Stomach (tissue), 8 donors: ENCODE measurements at regions not wholly inside any gene's neighbourhood (a gene's known extent, or its start where the extent isn't known, plus 50 kb on each side); places are given as distances from the start of the nearest gene placed in this dataset.

Experiments
- DNase-seq, 2 donors: peaks; one replicate each; pipeline versions ENCODE4 v3.0.0 to v3.0.0-alpha.2; 2013 to 2019
- H3K27ac ChIP-seq, 5 donors: fragments of 200-600 bp in 4 of 5; sonication (generic) in 4 of 5; one replicate each; pipeline ENCODE4 v1.5.1; 2013 to 2019; ENCODE audit warnings: mild to moderate bottlenecking in 1 of 5, moderate library complexity in 1 of 5
- H3K27me3 ChIP-seq, 3 donors: fragments of 200-600 bp; sonication (generic); one replicate each; pipeline ENCODE4 v1.5.1; 2017 to 2019; ENCODE audit warnings: mixed run types in 1 of 3
- H3K36me3 ChIP-seq, 4 donors: fragments of 200-600 bp; sonication (generic); 1 replicate in 3 of 4; 2 replicates in 1 of 4; pipeline ENCODE4 v1.5.1; 2016 to 2019
- H3K4me1 ChIP-seq, 4 donors: fragments of 200-600 bp; sonication (generic); one replicate each; pipeline ENCODE4 v1.5.1; 2016 to 2019
- H3K4me3 ChIP-seq, 4 donors: fragments of 200-600 bp; sonication (generic) in 3 of 4; one replicate each; pipeline ENCODE4 v1.5.1; 2016 to 2019; ENCODE audit warnings: mild to moderate bottlenecking in 1 of 4
- H3K9me3 ChIP-seq, 4 donors: fragments of 200-600 bp; sonication (generic); one replicate each; pipeline ENCODE4 v1.5.1; 2016 to 2019
- CTCF ChIP-seq, 7 experiments: fragments of 450-650 bp in 4 of 7; fragments of 200-600 bp in 3 of 7; sonication (generic) in 3 of 7; IDR thresholded peaks; one replicate each; pipeline ENCODE4 v1.5.1; 2016 to 2019; ENCODE audit warnings: antibody characterized with exemption in 7 of 7, control low read depth in 2 of 7, mild to moderate bottlenecking in 1 of 7
- EP300 ChIP-seq: sonication (generic); formaldehyde crosslinking; IDR thresholded peaks from one replicate; pipeline ENCODE4 v1.6.1; 2017; ENCODE audit warnings: antibody characterized with exemption
- POLR2A ChIP-seq, 4 donors: fragments of 450-650 bp; IDR thresholded peaks; one replicate each; pipeline ENCODE4 v1.6.1; 2016; ENCODE audit warnings: antibody characterized with exemption in 4 of 4, control low read depth in 2 of 4, mild to moderate bottlenecking in 1 of 4, moderate library complexity in 1 of 4
- POLR2AphosphoS5 ChIP-seq, 3 donors: sonication (generic); formaldehyde crosslinking; IDR thresholded peaks; one replicate each; pipeline ENCODE4 v1.6.1; 2016; ENCODE audit warnings: antibody characterized with exemption in 3 of 3
- WGBS, 5 donors: extraction: QIAGEN DNeasy Blood & Tissue Kit in 3 of 5; methylation state at CpG; one replicate each; pipeline versions ENCODE4 v1.1.5 to v1.1.7; 2013 to 2018; 5-methylcytosine and 5-hydroxymethylcytosine counted together
- intact Hi-C: fragments of 100-400 bp; cut with DNase I; formaldehyde crosslinking; loops from one replicate; pipeline ENCODE4 v1.15.1; 2023; ENCODE audit warnings: low total_unique reads
- donor health status: healthy with polysubstance abuse.
- donor health status: Bipolar disorder and iron deficiency.
- donor health status: healthy.

GRCh38 chr7:145147865-145148264 lies 312.0 kb upstream of the TPK1 start:
- Histone ChIP-seq H3K27ac (no peak overlapping the region), H3K9me3 (no peaks in the 10 kb centered on the region), H3K4me1 (no peaks in the 10 kb centered on the region), H3K36me3 (no peaks in the 10 kb centered on the region), H3K4me3 (no peak overlapping the region), H3K27me3 (no peaks in the 10 kb centered on the region)
- TF ChIP-seq EP300, result no peak
- TF ChIP-seq POLR2AphosphoS5 (IDR thresholded peaks at IDR 0.05), result no peak
- no peak for TF ChIP-seq CTCF (IDR thresholded peaks at IDR 0.05)
- TF ChIP-seq POLR2A (IDR thresholded peaks at IDR 0.05), result no peak
- DNase-seq, result no peak
- WGBS, 5 donors, result 52 to 66% (median 59%) methylated on average over 2 of the region's 2 CpGs
- intact Hi-C loops, result no loop called here

- Histone ChIP-seq H3K4me1 (no peaks in the 10 kb centered on the region), H3K36me3 (no peaks in the 10 kb centered on the region), H3K4me3 (no peak overlapping the region), H3K27ac (no peak overlapping the region), H3K9me3 (peaks cover 0 to 4% (median 0%) of the 10 kb centered on the region in 4 donors), H3K27me3 (no peaks in the 10 kb centered on the region)
- intact Hi-C loops, result no loop called here
- TF ChIP-seq CTCF (IDR thresholded peaks at IDR 0.05) (no peak), EP300 (no peak), POLR2A (IDR thresholded peaks at IDR 0.05) (no peak), POLR2AphosphoS5 (IDR thresholded peaks at IDR 0.05) (no peak)
- DNase-seq, result no peak
- 63 to 74% (median 66%) methylated on average over 5 of the region's 5 CpGs for WGBS, 5 donors
Measured at GRCh38 chr7:145143685-145144084, 307.8 kb upstream of the TPK1 start.

- intact Hi-C loops, result no loop called here
- no peak for DNase-seq
- Histone ChIP-seq H3K9me3 (peaks cover 0 to 8% (median 0%) of the 10 kb centered on the region in 4 donors), H3K36me3 (no peaks in the 10 kb centered on the region), H3K27ac (no peak overlapping the region), H3K4me1 (no peaks in the 10 kb centered on the region), H3K27me3 (no peaks in the 10 kb centered on the region), H3K4me3 (no peak overlapping the region)
- TF ChIP-seq POLR2A (IDR thresholded peaks at IDR 0.05) (no peak), EP300 (no peak), CTCF (IDR thresholded peaks at IDR 0.05) (no peak), POLR2AphosphoS5 (IDR thresholded peaks at IDR 0.05) (no peak)
Measured at GRCh38 chr7:145134377-145134776, 298.5 kb upstream of the TPK1 start.

GRCh38 chr7:145123502-145123901 lies 287.6 kb upstream of the TPK1 start:
- no peaks in the 10 kb centered on the region for H3K4me1 ChIP-seq
- intact Hi-C loops, result no loop called here
- no peak overlapping the region for H3K4me3 ChIP-seq
- H3K27me3 ChIP-seq, result no peaks in the 10 kb centered on the region
- 65 to 88% (median 83%) methylated on average over 2 of the region's 2 CpGs for WGBS, 5 donors
- no peak for TF ChIP-seq CTCF (IDR thresholded peaks at IDR 0.05)
- no peak for TF ChIP-seq POLR2A (IDR thresholded peaks at IDR 0.05)
- TF ChIP-seq EP300, result no peak
- no peak for TF ChIP-seq POLR2AphosphoS5 (IDR thresholded peaks at IDR 0.05)
- DNase-seq, result no peak
- H3K9me3 ChIP-seq, result peaks cover 0 to 27% (median 3%) of the 10 kb centered on the region in 4 donors
- no peaks in the 10 kb centered on the region for H3K36me3 ChIP-seq
- H3K27ac ChIP-seq, result no peak overlapping the region
